IMR-90 (cell line): ENCODE measurements at regions not wholly inside any gene's neighbourhood (a gene's known extent, or its start where the extent isn't known, plus 50 kb on each side); places are given as distances from the start of the nearest gene placed in this dataset.

Experiments
- ATAC-seq: fragments of 200-7000 bp; cut with Tn5 transposase; 2 replicates; pipeline ENCODE4 v1.9.1; 2020; ENCODE audit warnings: low read depth, mild to moderate bottlenecking, moderate library complexity
- BruUV-seq: library from RNA; stranded (reverse); fragments of 400-500 nt; replicated peaks from 2 replicates; lab custom pipeline; 2021; lab: Mats Ljungman, UMichigan
- CTCF ChIA-PET: fragments of 300-600 bp; formaldehyde crosslinking; extraction: SDS; loops from one replicate; lab custom pipeline; 2021; ENCODE audit warnings: antibody characterized with exemption; lab: Yijun Ruan, JAX
- POLR2A ChIA-PET: fragments of 300-600 bp; sonication (Branson Sonifier 250); formaldehyde crosslinking; loops from one replicate; lab custom pipeline; 2022; ENCODE audit warnings: antibody characterized with exemption; ENCODE audit not compliant: unreplicated experiment; lab: Charles Lee
- DNase-seq: peaks from one replicate; pipeline ENCODE4 v3.0.0; 2013
- H2AFZ ChIP-seq: replicated peaks from 2 replicates; pipeline ENCODE3; 2013; ENCODE audit warnings: low read length, mild to moderate bottlenecking; ENCODE audit not compliant: poor library complexity
- H2AK5ac ChIP-seq: 2 replicates; pipeline ENCODE4 v1.6.1; 2013; ENCODE audit warnings: low read depth, low read length, inconsistent platforms
- H2AK9ac ChIP-seq: replicated peaks from 2 replicates; pipeline ENCODE3; 2013; ENCODE audit warnings: mild to moderate bottlenecking, low read depth, low read length, moderate library complexity; ENCODE audit not compliant: poor library complexity
- H2BK120ac ChIP-seq: 2 replicates; pipeline ENCODE4 v1.6.1; 2013; ENCODE audit warnings: low read depth, low read length, inconsistent platforms
- H2BK15ac ChIP-seq: 3 replicates; pipeline ENCODE4 v1.6.1; 2013; ENCODE audit warnings: low read depth, low read length, inconsistent platforms
- H2BK20ac ChIP-seq: 2 replicates; pipeline ENCODE4 v1.6.1; 2013; ENCODE audit warnings: low read depth, mild to moderate bottlenecking, inconsistent platforms, low read length, moderate library complexity
- H2BK5ac ChIP-seq: 2 replicates; pipeline ENCODE4 v1.6.1; 2013; ENCODE audit warnings: mild to moderate bottlenecking, low read depth, low read length, inconsistent platforms; ENCODE audit not compliant: poor library complexity, severe bottlenecking
- H3K14ac ChIP-seq: replicated peaks from 2 replicates; pipeline ENCODE4 v1.6.1; 2013; ENCODE audit warnings: low read depth, low read length, inconsistent platforms
- H3K18ac ChIP-seq: 2 replicates; pipeline ENCODE4 v1.6.1; 2013; ENCODE audit warnings: low read depth, low read length, control low read depth
- H3K23ac ChIP-seq: 2 replicates; pipeline ENCODE4 v1.6.1; 2013; ENCODE audit warnings: low read depth, low read length, inconsistent platforms
- H3K27ac ChIP-seq: 2 replicates; pipeline ENCODE4 v1.5.1; 2013; ENCODE audit warnings: mild to moderate bottlenecking, control low read depth, low read length; ENCODE audit not compliant: insufficient read depth
- H3K27me3 ChIP-seq: 2 replicates; pipeline ENCODE4 v1.6.1; 2013; ENCODE audit warnings: low read length; ENCODE audit not compliant: control insufficient read depth, insufficient read depth
- H3K36me3 ChIP-seq: 2 replicates; pipeline ENCODE4 v1.6.1; 2013; ENCODE audit warnings: low read length, mixed read lengths; ENCODE audit not compliant: control insufficient read depth, insufficient read depth
- H3K4ac ChIP-seq: 2 replicates; pipeline ENCODE4 v1.6.1; 2013; ENCODE audit warnings: low read depth, low read length, inconsistent platforms
- H3K4me1 ChIP-seq: 2 replicates; pipeline ENCODE4 v1.6.1; 2013; ENCODE audit warnings: low read length, mixed read lengths; ENCODE audit not compliant: control insufficient read depth, insufficient read depth
- H3K4me2 ChIP-seq: 2 replicates; pipeline ENCODE4 v1.6.1; 2013; ENCODE audit warnings: low read depth, mild to moderate bottlenecking, control low read depth, low read length, moderate library complexity
- H3K4me3 ChIP-seq: 2 replicates; pipeline ENCODE4 v1.5.1; 2013; ENCODE audit warnings: low read depth, mild to moderate bottlenecking, control low read depth, low read length, moderate library complexity; ENCODE audit not compliant: insufficient read depth
- H3K56ac ChIP-seq: 2 replicates; pipeline ENCODE4 v1.6.1; 2013; ENCODE audit warnings: low read length, inconsistent platforms; ENCODE audit not compliant: insufficient read depth; ENCODE audit errors: extremely low read depth
- H3K79me1 ChIP-seq, 2 experiments: 2 replicates each; pipeline ENCODE4 v1.6.1; 2013; ENCODE audit warnings: low read length in 2 of 2, inconsistent platforms in 1 of 2, low read depth in 1 of 2
- H3K9ac ChIP-seq: 2 replicates; pipeline ENCODE4 v1.6.1; 2013; ENCODE audit warnings: low read depth, low read length, control low read depth
- H3K9me1 ChIP-seq: 2 replicates; pipeline ENCODE4 v1.6.1; 2013; ENCODE audit warnings: low read length, inconsistent platforms; ENCODE audit not compliant: insufficient read depth
- H3K9me3 ChIP-seq: 2 replicates; pipeline ENCODE4 v1.6.1; 2013; ENCODE audit warnings: low read length; ENCODE audit not compliant: control insufficient read depth, insufficient read depth
- H4K20me1 ChIP-seq: 2 replicates; pipeline ENCODE4 v1.6.1; 2013; ENCODE audit warnings: low read length, inconsistent platforms; ENCODE audit not compliant: insufficient read depth
- H4K5ac ChIP-seq: 2 replicates; pipeline ENCODE4 v1.6.1; 2013; ENCODE audit warnings: mild to moderate bottlenecking, low read depth, low read length, control low read depth
- H4K8ac ChIP-seq, 2 experiments: 2 replicates each; pipeline ENCODE4 v1.6.1; 2013; ENCODE audit warnings: low read depth in 2 of 2, low read length in 2 of 2, control low read depth in 1 of 2, inconsistent platforms in 1 of 2
- H4K91ac ChIP-seq: 2 replicates; pipeline ENCODE4 v1.6.1; 2013; ENCODE audit warnings: low read depth, low read length, inconsistent platforms; ENCODE audit not compliant: insufficient read depth
- BHLHE40 ChIP-seq: fragments of 150-350 bp; IDR thresholded peaks from 2 replicates; pipeline ENCODE4 v1.6.1; 2016; ENCODE audit warnings: mild to moderate bottlenecking, low read depth, low read length
- CEBPB ChIP-seq: IDR thresholded peaks from 2 replicates; pipeline ENCODE4 v1.6.1; 2012; ENCODE audit warnings: low read depth, low read length, improper control_type of control experiment
- FOS ChIP-seq: fragments of 150-350 bp; IDR thresholded peaks from 2 replicates; pipeline ENCODE4 v1.6.1; 2016; ENCODE audit warnings: low read depth, low read length
- MAZ ChIP-seq: IDR thresholded peaks from 2 replicates; pipeline ENCODE4 v1.6.1; 2012; ENCODE audit warnings: low read depth, mild to moderate bottlenecking, low read length, improper control_type of control experiment, moderate library complexity, borderline replicate concordance
- POLR2A ChIP-seq: IDR thresholded peaks from 2 replicates; pipeline ENCODE4 v1.6.1; 2012; ENCODE audit warnings: mild to moderate bottlenecking, low read depth, low read length
- SMC3 ChIP-seq: fragments of 150-350 bp; IDR thresholded peaks from 2 replicates; pipeline ENCODE4 v1.6.1; 2016; ENCODE audit warnings: low read depth, mild to moderate bottlenecking, antibody characterized with exemption, low read length, moderate library complexity
- dilution Hi-C: fragments of 300-500 bp; cut with HindIII; formaldehyde crosslinking; loops from one replicate; pipeline ENCODE4 v1.14.3; 2018; ENCODE audit warnings: low sequenced_read_pairs; ENCODE audit not compliant: unreplicated experiment
- in situ Hi-C: fragments of 300-500 bp; cut with MboI; formaldehyde crosslinking; loops from 3 replicates; pipeline ENCODE4 v1.14.3; 2019; ENCODE audit warnings: low sequenced_read_pairs, inconsistent platforms, mixed read lengths
- intact Hi-C: fragments of 100-400 bp; cut with micrococcal nuclease; formaldehyde crosslinking; loops from 2 replicates; pipeline ENCODE4 v1.10.0; 2022

DNA sequence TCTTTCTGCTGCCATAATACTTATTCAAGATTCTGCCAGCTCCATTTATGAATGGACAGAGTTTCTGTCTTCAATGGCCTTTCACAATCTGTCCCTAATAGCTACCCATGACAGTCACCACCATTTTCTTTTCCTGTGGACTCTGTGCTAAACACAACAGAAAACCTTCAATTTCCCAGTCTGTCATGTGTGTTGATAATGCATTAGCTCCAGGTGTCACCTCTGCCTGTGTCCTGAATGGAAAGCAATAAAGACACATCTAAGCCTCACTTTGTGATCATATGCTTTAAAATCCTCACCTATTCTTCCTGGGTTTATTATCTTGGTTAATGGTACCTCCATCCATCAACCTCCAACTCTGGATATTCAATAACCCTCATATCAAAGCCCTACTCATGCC, 772.2 kb downstream of the DCDC2C start:
- TF ChIP-seq CEBPB (no peak), MAZ (no peak), BHLHE40 (no peak), SMC3 (no peak), POLR2A (no peak), FOS (no peak)
- POLR2A ChIA-PET = no interaction called here

More for the DNA sequence above, 772.2 kb downstream of the DCDC2C start:
- no peaks in the 10 kb centered on the region for H3K9me1 ChIP-seq
- H4K8ac ChIP-seq = no peak overlapping the region
- H2AK9ac ChIP-seq = no peak overlapping the region
- no peak overlapping the region for H3K4me3 ChIP-seq
- no peak overlapping the region for H3K4ac ChIP-seq
- H3K4me2 ChIP-seq = no peak overlapping the region
- H3K9ac ChIP-seq = no peak overlapping the region
- H3K9me3 ChIP-seq = peaks cover 14% of the 10 kb centered on the region
- no peak overlapping the region for H2BK5ac ChIP-seq
- dilution Hi-C loops = no loop called here
- no peak for ATAC-seq
- H2AK5ac ChIP-seq = no peak overlapping the region
- H3K56ac ChIP-seq = no peak overlapping the region
- no peak overlapping the region for H2BK15ac ChIP-seq
- no peaks in the 10 kb centered on the region for H3K27me3 ChIP-seq
- H2BK120ac ChIP-seq = no peak overlapping the region
- no peaks in the 10 kb centered on the region for H4K20me1 ChIP-seq
- H2BK20ac ChIP-seq = no peak overlapping the region
- H3K14ac ChIP-seq = no peak overlapping the region
- H2AFZ ChIP-seq = no peak overlapping the region
- in situ Hi-C loops = no loop called here
- no peak overlapping the region for H4K5ac ChIP-seq
- H3K79me1 ChIP-seq = no peaks in the 10 kb centered on the region
- CTCF ChIA-PET = no interaction called here
- DNase-seq = no peak
- H3K36me3 ChIP-seq = no peaks in the 10 kb centered on the region
- intact Hi-C loops = no loop called here
- no TSS peak for BruUV-seq
- H4K91ac ChIP-seq = no peak overlapping the region
- no peak overlapping the region for H3K27ac ChIP-seq
- H3K4me1 ChIP-seq = no peaks in the 10 kb centered on the region
- H3K23ac ChIP-seq = no peak overlapping the region
- H3K18ac ChIP-seq = no peak overlapping the region
